ENCODE measurements at regions not wholly inside any gene's neighbourhood (a gene's known extent, or its start where the extent isn't known, plus 50 kb on each side); places are given as distances from the start of the nearest gene placed in this dataset.
"Not testable (repeated sequence)": the region's sequence is repeated elsewhere in the genome, so short reads cannot be mapped to it uniquely, and the experiment has no call there.

GRCh38 chr10:20502903-20503585, 394.1 kb downstream of the NEBL start:
- no peak for DNase-seq

GRCh38 chr10:20494474-20494873, 402.6 kb downstream of the NEBL start:
- DNase-seq: no peak

GRCh38 chr10:20492447-20492846, 404.7 kb downstream of the NEBL start:
- no peak for DNase-seq

GRCh38 chr10:20489961-20490360, 407.1 kb downstream of the NEBL start:
- no peak for DNase-seq

GRCh38 chr10:20486791-20487190, 410.3 kb downstream of the NEBL start:
- no peak for DNase-seq

- no peak for DNase-seq
Observed at GRCh38 chr10:20485554-20485953, 411.6 kb downstream of the NEBL start.

- DNase-seq: no peak
Observed at GRCh38 chr10:20481054-20481453, 416.1 kb downstream of the NEBL start.

GRCh38 chr10:20480575-20480974, 416.5 kb downstream of the NEBL start:
- DNase-seq: not testable (repeated sequence)

- DNase-seq: no peak
Observed at GRCh38 chr10:20474064-20474463, 423.0 kb downstream of the NEBL start.

- no peak for DNase-seq
Observed at GRCh38 chr10:20473023-20473760, 423.9 kb downstream of the NEBL start.

GRCh38 chr10:20466731-20467130, 430.4 kb downstream of the NEBL start:
- DNase-seq: no peak

- DNase-seq: peak; percentile 22
Observed at GRCh38 chr10:20457649-20458048, 439.5 kb downstream of the NEBL start.

GRCh38 chr10:20455774-20456173, 441.3 kb downstream of the NEBL start:
- DNase-seq: no peak

GRCh38 chr10:20454331-20454730, 442.8 kb downstream of the NEBL start:
- no peak for DNase-seq

GRCh38 chr10:20446561-20447193, 450.4 kb downstream of the NEBL start:
- DNase-seq: no peak

GRCh38 chr10:20443094-20443493, 454.0 kb downstream of the NEBL start:
- DNase-seq: no peak

GRCh38 chr10:20429742-20430141, 467.4 kb downstream of the NEBL start:
- DNase-seq: no peak

GRCh38 chr10:20427821-20428220, 469.3 kb downstream of the NEBL start:
- DNase-seq: no peak

GRCh38 chr10:20418286-20418685, 478.8 kb downstream of the NEBL start:
- no peak for DNase-seq

- DNase-seq: no peak
Observed at GRCh38 chr10:20417791-20418190, 479.3 kb downstream of the NEBL start.

GRCh38 chr10:20415684-20416083, 481.4 kb downstream of the NEBL start:
- no peak for DNase-seq

- DNase-seq: no peak
Observed at GRCh38 chr10:20407357-20407756, 489.8 kb downstream of the NEBL start.

All from renal pelvis (tissue), 1 donor.